Fibroblast of skin of back (primary cell): ENCODE measurements at regions not wholly inside any gene's neighbourhood (a gene's known extent, or its start where the extent isn't known, plus 50 kb on each side); places are given as distances from the start of the nearest gene placed in this dataset.

Experiments
- DNase-seq: peaks from one replicate; pipeline ENCODE4 v3.0.0-alpha.2; 2013

GRCh38 chr4:86529436-86529835, 64.7 kb upstream of the PTPN13 start:
- DNase-seq, result no peak

- no peak for DNase-seq
Observed at GRCh38 chr4:86530183-86530582, 63.9 kb upstream of the PTPN13 start.

- DNase-seq, result no peak
Observed at GRCh38 chr4:86531440-86531839, 62.7 kb upstream of the PTPN13 start.

- no peak for DNase-seq
Observed at GRCh38 chr4:86532851-86533250, 61.3 kb upstream of the PTPN13 start.

DNA sequence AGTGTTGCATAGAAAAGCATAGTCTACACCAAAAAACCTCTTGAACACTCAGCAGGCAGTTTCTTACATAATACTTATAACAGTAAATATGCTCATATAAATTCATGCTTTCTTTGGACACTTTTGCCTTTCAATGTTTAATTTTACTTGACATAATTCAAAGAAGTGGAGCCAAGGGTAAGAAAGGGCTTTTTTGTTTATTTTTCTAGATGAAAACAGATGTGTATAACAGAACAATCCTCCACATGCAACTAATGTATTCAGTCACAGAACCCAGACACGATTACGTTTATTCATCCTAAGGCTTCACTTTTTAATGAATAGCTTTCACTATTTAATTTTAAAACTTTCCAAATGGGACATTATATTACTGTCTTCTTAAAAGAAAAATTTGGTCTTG, 58.0 kb upstream of the PTPN13 start:
- DNase-seq, result no peak

DNA sequence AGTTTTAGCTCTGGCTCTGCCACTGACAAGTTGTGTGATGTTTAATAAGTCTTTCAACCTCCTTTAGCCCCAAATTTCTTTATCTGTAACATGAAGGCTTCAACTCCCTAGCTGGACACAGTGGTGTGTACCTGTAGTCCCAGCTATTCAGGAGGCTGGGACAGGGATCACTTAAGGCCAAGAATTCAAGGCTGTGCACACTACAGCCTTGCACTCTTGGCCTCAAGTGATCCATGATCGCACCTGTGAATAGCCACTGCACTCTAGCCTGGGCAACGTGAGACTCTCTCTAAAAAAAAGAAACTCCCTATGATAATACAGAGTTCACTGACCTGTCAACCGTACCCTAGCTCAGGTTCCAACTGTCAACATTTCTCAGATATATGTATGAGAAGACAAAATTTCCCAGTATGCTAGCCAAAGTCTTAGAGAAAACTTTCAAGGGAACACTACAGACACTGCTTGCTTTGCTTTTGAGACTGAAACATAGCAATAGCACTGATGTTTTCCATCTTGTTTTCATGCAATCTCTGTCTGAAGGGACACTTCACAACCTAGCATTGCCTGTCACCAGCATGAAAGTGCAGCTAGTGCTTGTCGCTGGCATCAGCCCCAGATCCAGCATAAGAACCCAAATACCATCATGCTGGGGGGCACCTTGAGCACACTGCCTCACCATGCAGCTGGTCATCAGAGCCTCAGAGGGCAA, 51.6 kb upstream of the PTPN13 start:
- DNase-seq, result no peak

- DNase-seq, result no peak
Observed at GRCh38 chr4:86543080-86543479, 51.0 kb upstream of the PTPN13 start.

DNA sequence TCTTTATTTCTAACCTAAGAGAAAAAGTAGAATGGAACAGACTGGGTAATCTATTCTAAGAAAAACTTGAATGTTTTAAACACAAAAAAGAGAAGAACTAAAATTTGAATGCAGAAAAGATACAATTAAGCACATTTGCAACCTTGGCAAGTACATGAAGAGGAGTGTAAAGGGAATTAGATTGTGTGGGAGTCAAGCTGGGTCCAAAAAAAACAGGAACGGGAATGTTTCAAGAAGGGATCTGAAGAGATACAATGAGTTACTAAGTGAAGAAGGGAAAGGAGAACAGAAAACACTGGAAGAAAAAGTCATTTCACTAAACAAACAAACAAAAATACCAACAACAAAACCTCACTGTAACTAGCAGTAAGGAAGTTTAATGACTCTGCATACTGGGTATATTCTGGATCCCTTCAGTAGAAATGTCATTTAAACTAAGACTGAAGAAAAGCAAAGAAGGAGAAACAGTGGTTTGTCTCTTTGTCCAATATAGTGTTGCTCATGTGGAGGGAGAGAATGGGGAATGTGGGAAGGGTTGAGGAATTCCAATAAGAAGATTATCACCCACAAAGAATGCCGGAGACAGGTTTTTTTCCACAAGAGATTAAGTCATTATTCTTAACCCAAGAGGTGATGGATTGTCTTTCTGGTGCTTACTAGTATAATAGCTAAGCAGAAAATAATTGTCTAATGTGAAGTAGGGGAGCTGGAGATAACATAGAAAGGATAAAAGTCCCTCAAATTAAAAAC, 50.4 kb upstream of the PTPN13 start:
- peak; percentile 57 for DNase-seq

- no peak for DNase-seq
Observed at GRCh38 chr4:86544310-86544966, 49.7 kb upstream of the PTPN13 start.
